ENCODE measurements at regions not wholly inside any gene's neighbourhood (a gene's known extent, or its start where the extent isn't known, plus 50 kb on each side); places are given as distances from the start of the nearest gene placed in this dataset.

- TF ChIP-seq POLR2A (IDR thresholded peaks at IDR 0.05) (no peak), CTCF (IDR thresholded peaks at IDR 0.05) (no peak)
Observed at GRCh38 chr2:173580956-173581355, 226.3 kb downstream of the CDCA7 start.
